MM.1S (cell line): ENCODE measurements at regions not wholly inside any gene's neighbourhood (a gene's known extent, or its start where the extent isn't known, plus 50 kb on each side); places are given as distances from the start of the nearest gene placed in this dataset.

ENCODE experiments used
- DNase-seq: peaks from one replicate; pipeline ENCODE4 v3.0.0-alpha.2; 2015
- H2AFZ ChIP-seq: fragments of 300-600 bp; sonication (generic); 2 replicates; pipeline ENCODE4 v1.6.0; 2016; ENCODE audit warnings: antibody characterized with exemption, low read length
- H3F3A ChIP-seq: fragments of 300-600 bp; sonication (generic); 2 replicates; pipeline ENCODE4 v1.6.1; 2016; ENCODE audit warnings: mild to moderate bottlenecking, antibody characterized with exemption, low read length, moderate library complexity, mixed read lengths; ENCODE audit not compliant: insufficient read depth
- H3K27ac ChIP-seq: fragments of 300-600 bp; sonication (generic); 2 replicates; pipeline ENCODE4 v1.5.1; 2016; ENCODE audit warnings: mild to moderate bottlenecking, low read length
- H3K27me3 ChIP-seq: fragments of 300-600 bp; sonication (generic); replicated peaks from 2 replicates; pipeline ENCODE4 v1.6.0; 2016; ENCODE audit warnings: low read length; ENCODE audit not compliant: insufficient read depth
- H3K36me3 ChIP-seq: fragments of 300-600 bp; sonication (generic); replicated peaks from 2 replicates; pipeline ENCODE4 v1.6.1; 2016; ENCODE audit warnings: mild to moderate bottlenecking, low read length, mixed read lengths; ENCODE audit not compliant: insufficient read depth
- H3K4me1 ChIP-seq: fragments of 300-600 bp; sonication (generic); 2 replicates; pipeline ENCODE4 v1.6.1; 2016; ENCODE audit warnings: low read length, mixed read lengths
- H3K4me2 ChIP-seq: fragments of 300-600 bp; sonication (generic); 2 replicates; pipeline ENCODE4 v1.6.0; 2016; ENCODE audit warnings: low read depth, low read length
- H3K4me3 ChIP-seq: fragments of 300-600 bp; sonication (generic); 2 replicates; pipeline ENCODE4 v1.5.1; 2016; ENCODE audit warnings: low read length, mixed read lengths
- H3K79me2 ChIP-seq: fragments of 300-600 bp; sonication (generic); 2 replicates; pipeline ENCODE4 v1.6.1; 2016; ENCODE audit warnings: mixed run types, low read length, mixed read lengths
- H3K9ac ChIP-seq: fragments of 300-600 bp; sonication (generic); 2 replicates; pipeline ENCODE4 v1.6.1; 2016; ENCODE audit warnings: low read length, mixed read lengths
- H3K9me2 ChIP-seq: fragments of 300-600 bp; sonication (generic); replicated peaks from 2 replicates; pipeline ENCODE4 v1.6.1; 2016; ENCODE audit warnings: mild to moderate bottlenecking, low read length, mixed read lengths; ENCODE audit not compliant: insufficient read depth
- H3K9me3 ChIP-seq: fragments of 300-600 bp; sonication (generic); replicated peaks from 2 replicates; pipeline ENCODE4 v1.6.1; 2016; ENCODE audit warnings: mild to moderate bottlenecking, low read length, mixed read lengths; ENCODE audit not compliant: insufficient read depth
- H4K20me1 ChIP-seq: fragments of 300-600 bp; sonication (generic); 2 replicates; pipeline ENCODE4 v1.6.1; 2016; ENCODE audit warnings: mild to moderate bottlenecking, low read length, moderate library complexity, mixed read lengths; ENCODE audit not compliant: insufficient read depth
- CTCF ChIP-seq: fragments of 300-600 bp; sonication (generic); IDR thresholded peaks from 2 replicates; pipeline ENCODE4 v1.5.1; 2016; ENCODE audit warnings: antibody characterized with exemption, low read length, mixed read lengths
- EZH2 ChIP-seq: fragments of 300-600 bp; sonication (generic); optimal IDR thresholded peaks from 2 replicates; pipeline ENCODE3; 2017; ENCODE audit warnings: low read depth, mild to moderate bottlenecking, antibody characterized with exemption, low read length, mixed read lengths
- EZH2phosphoT487 ChIP-seq: fragments of 300-600 bp; sonication (generic); IDR thresholded peaks from 2 replicates; pipeline ENCODE4 v1.6.1; 2018; ENCODE audit warnings: antibody characterized with exemption, low read length

- Histone ChIP-seq H3K4me1 (peaks cover 7% of the 10 kb centered on the region), H3K9me3 (no peaks in the 10 kb centered on the region), H3K27me3 (no peaks in the 10 kb centered on the region), H3F3A (no peaks in the 10 kb centered on the region), H3K9ac (no peak overlapping the region), H3K4me3 (no peak overlapping the region), H2AFZ (no peak overlapping the region), H3K9me2 (no peaks in the 10 kb centered on the region), H3K36me3 (no peaks in the 10 kb centered on the region), H3K27ac (no peak overlapping the region), H3K4me2 (no peak overlapping the region), H3K79me2 (no peaks in the 10 kb centered on the region), H4K20me1 (no peaks in the 10 kb centered on the region)
- TF ChIP-seq CTCF (no peak), EZH2phosphoT487 (no peak), EZH2 (no peak)
- no peak for DNase-seq
Observed at GRCh38 chr14:62079038-62079437, 316.8 kb downstream of the SNAPC1 start.

GRCh38 chr14:62081012-62081612 is 318.9 kb downstream of the SNAPC1 start:
- TF ChIP-seq CTCF = no peak
- TF ChIP-seq EZH2 = no peak
- TF ChIP-seq EZH2phosphoT487 = no peak
- H3K9me2 ChIP-seq = no peaks in the 10 kb centered on the region
- H3F3A ChIP-seq = no peaks in the 10 kb centered on the region
- no peak overlapping the region for H3K9ac ChIP-seq
- peaks cover 7% of the 10 kb centered on the region for H3K4me1 ChIP-seq
- peak overlapping the region; percentile 58 for H2AFZ ChIP-seq
- H4K20me1 ChIP-seq = no peaks in the 10 kb centered on the region
- H3K36me3 ChIP-seq = no peaks in the 10 kb centered on the region
- no peaks in the 10 kb centered on the region for H3K27me3 ChIP-seq
- peak; percentile 54 for DNase-seq
- no peaks in the 10 kb centered on the region for H3K79me2 ChIP-seq
- H3K4me3 ChIP-seq = no peak overlapping the region
- H3K9me3 ChIP-seq = no peaks in the 10 kb centered on the region
- H3K4me2 ChIP-seq = peak overlapping the region; percentile 41; the same call in 1 of the 2 replicates
- no peak overlapping the region; the same call in 1 of the 2 replicates for H3K27ac ChIP-seq

GRCh38 chr14:62081951-62082350 is 319.7 kb downstream of the SNAPC1 start:
- Histone ChIP-seq H3K27me3 (no peaks in the 10 kb centered on the region), H3K9ac (no peak overlapping the region), H3F3A (no peaks in the 10 kb centered on the region), H3K27ac (no peak overlapping the region), H3K9me3 (no peaks in the 10 kb centered on the region), H3K79me2 (no peaks in the 10 kb centered on the region), H3K4me2 (no peak overlapping the region), H3K36me3 (no peaks in the 10 kb centered on the region), H3K4me3 (no peak overlapping the region), H4K20me1 (no peaks in the 10 kb centered on the region), H3K4me1 (peaks cover 7% of the 10 kb centered on the region), H2AFZ (no peak overlapping the region), H3K9me2 (no peaks in the 10 kb centered on the region)
- TF ChIP-seq EZH2 (no peak), CTCF (no peak), EZH2phosphoT487 (no peak)
- DNase-seq = no peak
